HG03565 (cell line): ENCODE measurements at regions not wholly inside any gene's neighbourhood (a gene's known extent, or its start where the extent isn't known, plus 50 kb on each side); places are given as distances from the start of the nearest gene placed in this dataset.
"Not testable (repeated sequence)": the region's sequence is repeated elsewhere in the genome, so short reads cannot be mapped to it uniquely, and the experiment has no call there.

Experiments used
- ATAC-seq: cut with Tn5 transposase; IDR thresholded peaks from one replicate; pipeline ENCODE4 v1.9.1; 2021; ENCODE audit warnings: mild to moderate bottlenecking, moderate library complexity; ENCODE audit not compliant: unreplicated experiment

- ATAC-seq = no peak
Measured at GRCh38 chr7:88615336-88615735, 144.2 kb upstream of the ZNF804B start.

- ATAC-seq = no peak
Measured at GRCh38 chr7:88614736-88615135, 144.8 kb upstream of the ZNF804B start.

- ATAC-seq = no peak
Measured at GRCh38 chr7:88610942-88611341, 148.6 kb upstream of the ZNF804B start.

GRCh38 chr7:88600695-88601094 is 158.8 kb upstream of the ZNF804B start:
- no peak for ATAC-seq

- ATAC-seq = no peak
Measured at GRCh38 chr7:88599528-88599927, 160.0 kb upstream of the ZNF804B start.

GRCh38 chr7:88597941-88598425 is 161.5 kb upstream of the ZNF804B start:
- no peak for ATAC-seq

- no peak for ATAC-seq
Measured at GRCh38 chr7:88590963-88591362, 168.5 kb upstream of the ZNF804B start.

- ATAC-seq = no peak
Measured at GRCh38 chr7:88589927-88590326, 169.6 kb upstream of the ZNF804B start.

- ATAC-seq = no peak
Measured at GRCh38 chr7:88586890-88587289, 172.6 kb upstream of the ZNF804B start.

GRCh38 chr7:88586219-88586618 is 173.3 kb upstream of the ZNF804B start:
- no peak for ATAC-seq

GRCh38 chr7:88576720-88577119 is 182.8 kb upstream of the ZNF804B start:
- no peak for ATAC-seq

- ATAC-seq = no peak
Measured at GRCh38 chr7:88566162-88566729, 193.3 kb upstream of the ZNF804B start.

GRCh38 chr7:88565401-88565800 is 194.1 kb upstream of the ZNF804B start:
- no peak for ATAC-seq

- not testable (repeated sequence) for ATAC-seq
Measured at GRCh38 chr7:88556441-88556840, 203.1 kb upstream of the ZNF804B start.

- not testable (repeated sequence) for ATAC-seq
Measured at GRCh38 chr7:88554847-88555246, 204.7 kb upstream of the ZNF804B start.

- ATAC-seq = no peak
Measured at GRCh38 chr7:88548399-88548798, 211.1 kb upstream of the ZNF804B start.

GRCh38 chr7:88546808-88547207 is 212.7 kb upstream of the ZNF804B start:
- ATAC-seq = no peak

GRCh38 chr7:88545663-88546062 is 213.8 kb upstream of the ZNF804B start:
- no peak for ATAC-seq

GRCh38 chr7:88540012-88540411 is 219.5 kb upstream of the ZNF804B start:
- ATAC-seq = no peak

GRCh38 chr7:88539518-88539917 is 220.0 kb upstream of the ZNF804B start:
- no peak for ATAC-seq

- ATAC-seq = no peak
Measured at GRCh38 chr7:88523645-88524044, 217.0 kb upstream of the STEAP4 start.

- ATAC-seq = no peak
Measured at GRCh38 chr7:88522771-88523293, 216.1 kb upstream of the STEAP4 start.

- no peak for ATAC-seq
Measured at GRCh38 chr7:88516429-88516828, 209.7 kb upstream of the STEAP4 start.
